HG03442 (cell line): ENCODE measurements at regions not wholly inside any gene's neighbourhood (a gene's known extent, or its start where the extent isn't known, plus 50 kb on each side); places are given as distances from the start of the nearest gene placed in this dataset.

ENCODE experiments used
- ATAC-seq: cut with Tn5 transposase; IDR thresholded peaks from one replicate; pipeline ENCODE4 v1.9.1; 2021; ENCODE audit warnings: mild to moderate bottlenecking, moderate library complexity; ENCODE audit not compliant: unreplicated experiment

- ATAC-seq, result peak; percentile 92
Measured at GRCh38 chr10:121069061-121069850, 218.1 kb downstream of the WDR11 start.

GRCh38 chr10:121070275-121071070 lies 219.3 kb downstream of the WDR11 start:
- ATAC-seq, result no peak

GRCh38 chr10:121071901-121072300 lies 220.7 kb downstream of the WDR11 start:
- ATAC-seq, result no peak

GRCh38 chr10:121073728-121074127 lies 222.6 kb downstream of the WDR11 start:
- ATAC-seq, result no peak

GRCh38 chr10:121076776-121077715 lies 225.9 kb downstream of the WDR11 start:
- no peak for ATAC-seq

- ATAC-seq, result no peak
Measured at GRCh38 chr10:121078036-121078435, 226.9 kb downstream of the WDR11 start.

- ATAC-seq, result no peak
Measured at GRCh38 chr10:121078672-121079102, 227.5 kb downstream of the WDR11 start.

- ATAC-seq, result no peak
Measured at GRCh38 chr10:121079226-121079625, 228.1 kb downstream of the WDR11 start.

GRCh38 chr10:121080281-121080891 lies 229.2 kb downstream of the WDR11 start:
- ATAC-seq, result no peak

- no peak for ATAC-seq
Measured at GRCh38 chr10:121081306-121081705, 230.1 kb downstream of the WDR11 start.

- no peak for ATAC-seq
Measured at GRCh38 chr10:121082984-121083383, 231.8 kb downstream of the WDR11 start.

GRCh38 chr10:121084016-121084674 lies 233.0 kb downstream of the WDR11 start:
- ATAC-seq, result no peak

GRCh38 chr10:121084675-121085070 lies 233.5 kb downstream of the WDR11 start:
- no peak for ATAC-seq

- ATAC-seq, result no peak
Measured at GRCh38 chr10:121085367-121085766, 234.2 kb downstream of the WDR11 start.

- no peak for ATAC-seq
Measured at GRCh38 chr10:121087129-121087528, 236.0 kb downstream of the WDR11 start.

- ATAC-seq, result no peak
Measured at GRCh38 chr10:121087688-121088087, 236.5 kb downstream of the WDR11 start.

GRCh38 chr10:121088524-121088923 lies 237.4 kb downstream of the WDR11 start:
- ATAC-seq, result no peak

- no peak for ATAC-seq
Measured at GRCh38 chr10:121089434-121089833, 238.3 kb downstream of the WDR11 start.

GRCh38 chr10:121091961-121092719 lies 241.0 kb downstream of the WDR11 start:
- ATAC-seq, result no peak
